ENCODE measurements at regions not wholly inside any gene's neighbourhood (a gene's known extent, or its start where the extent isn't known, plus 50 kb on each side); places are given as distances from the start of the nearest gene placed in this dataset.

GRCh38 chr22:47944941-47945340 lies 1182.5 kb downstream of the TBC1D22A start:
- no peak for DNase-seq (ENCODE audit: low read depth, low spot score)
- in situ Hi-C loops (cut with HindIII; ENCODE audit: low pct_unique_long_range_greater_than_20kb, low sequenced_read_pairs), result no loop called here

- in situ Hi-C loops (cut with HindIII; ENCODE audit: low pct_unique_long_range_greater_than_20kb, low sequenced_read_pairs), result no loop called here
- DNase-seq (ENCODE audit: low read depth, low spot score), result no peak
Measured at GRCh38 chr22:47943729-47944700, 1181.6 kb downstream of the TBC1D22A start.

GRCh38 chr22:47940211-47940610 lies 1177.8 kb downstream of the TBC1D22A start:
- DNase-seq (ENCODE audit: low read depth, low spot score), result no peak
- in situ Hi-C loops (cut with HindIII; ENCODE audit: low pct_unique_long_range_greater_than_20kb, low sequenced_read_pairs), result no loop called here

GRCh38 chr22:47933891-47934290 lies 1171.4 kb downstream of the TBC1D22A start:
- in situ Hi-C loops (cut with HindIII; ENCODE audit: low pct_unique_long_range_greater_than_20kb, low sequenced_read_pairs), result no loop called here
- DNase-seq (ENCODE audit: low read depth, low spot score), result no peak

GRCh38 chr22:47933226-47933625 lies 1170.8 kb downstream of the TBC1D22A start:
- DNase-seq (ENCODE audit: low read depth, low spot score), result no peak
- in situ Hi-C loops (cut with HindIII; ENCODE audit: low pct_unique_long_range_greater_than_20kb, low sequenced_read_pairs), result no loop called here

- no peak for DNase-seq (ENCODE audit: low read depth, low spot score)
- in situ Hi-C loops (cut with HindIII; ENCODE audit: low pct_unique_long_range_greater_than_20kb, low sequenced_read_pairs), result no loop called here
Measured at GRCh38 chr22:47929646-47930185, 1167.3 kb downstream of the TBC1D22A start.

GRCh38 chr22:47929073-47929472 lies 1166.6 kb downstream of the TBC1D22A start:
- DNase-seq (ENCODE audit: low read depth, low spot score), result no peak
- in situ Hi-C loops (cut with HindIII; ENCODE audit: low pct_unique_long_range_greater_than_20kb, low sequenced_read_pairs), result no loop called here

- in situ Hi-C loops (cut with HindIII; ENCODE audit: low pct_unique_long_range_greater_than_20kb, low sequenced_read_pairs), result no loop called here
- DNase-seq (ENCODE audit: low read depth, low spot score), result no peak
Measured at GRCh38 chr22:47928631-47929030, 1166.2 kb downstream of the TBC1D22A start.

GRCh38 chr22:47927648-47928210 lies 1165.3 kb downstream of the TBC1D22A start:
- DNase-seq (ENCODE audit: low read depth, low spot score), result no peak
- in situ Hi-C loops (cut with HindIII; ENCODE audit: low pct_unique_long_range_greater_than_20kb, low sequenced_read_pairs), result no loop called here

- in situ Hi-C loops (cut with HindIII; ENCODE audit: low pct_unique_long_range_greater_than_20kb, low sequenced_read_pairs), result no loop called here
- no peak for DNase-seq (ENCODE audit: low read depth, low spot score)
Measured at GRCh38 chr22:47923011-47923427, 1160.6 kb downstream of the TBC1D22A start.

- no peak for DNase-seq (ENCODE audit: low read depth, low spot score)
- in situ Hi-C loops (cut with HindIII; ENCODE audit: low pct_unique_long_range_greater_than_20kb, low sequenced_read_pairs), result no loop called here
Measured at GRCh38 chr22:47921906-47922305, 1159.5 kb downstream of the TBC1D22A start.

- in situ Hi-C loops (cut with HindIII; ENCODE audit: low pct_unique_long_range_greater_than_20kb, low sequenced_read_pairs), result no loop called here
- DNase-seq (ENCODE audit: low read depth, low spot score), result no peak
Measured at GRCh38 chr22:47920380-47920959, 1158.0 kb downstream of the TBC1D22A start.

- in situ Hi-C loops (cut with HindIII; ENCODE audit: low pct_unique_long_range_greater_than_20kb, low sequenced_read_pairs), result no loop called here
- no peak for DNase-seq (ENCODE audit: low read depth, low spot score)
Measured at GRCh38 chr22:47919893-47920292, 1157.4 kb downstream of the TBC1D22A start.

- in situ Hi-C loops (cut with HindIII; ENCODE audit: low pct_unique_long_range_greater_than_20kb, low sequenced_read_pairs), result no loop called here
- DNase-seq (ENCODE audit: low read depth, low spot score), result no peak
Measured at GRCh38 chr22:47919001-47919441, 1156.6 kb downstream of the TBC1D22A start.

- in situ Hi-C loops (cut with HindIII; ENCODE audit: low pct_unique_long_range_greater_than_20kb, low sequenced_read_pairs), result no loop called here
- DNase-seq (ENCODE audit: low read depth, low spot score), result no peak
Measured at GRCh38 chr22:47918276-47918921, 1155.9 kb downstream of the TBC1D22A start.

- peak; percentile 67 for DNase-seq (ENCODE audit: low read depth, low spot score)
- in situ Hi-C loops (cut with HindIII; ENCODE audit: low pct_unique_long_range_greater_than_20kb, low sequenced_read_pairs), result no loop called here
Measured at GRCh38 chr22:47914481-47915097, 1152.1 kb downstream of the TBC1D22A start.

- DNase-seq (ENCODE audit: low read depth, low spot score), result no peak
- in situ Hi-C loops (cut with HindIII; ENCODE audit: low pct_unique_long_range_greater_than_20kb, low sequenced_read_pairs), result no loop called here
Measured at GRCh38 chr22:47902646-47903180, 1140.3 kb downstream of the TBC1D22A start.

Data from SK-MEL-5 (cell line).